ENCODE measurements at regions not wholly inside any gene's neighbourhood (a gene's known extent, or its start where the extent isn't known, plus 50 kb on each side); places are given as distances from the start of the nearest gene placed in this dataset.

DNA sequence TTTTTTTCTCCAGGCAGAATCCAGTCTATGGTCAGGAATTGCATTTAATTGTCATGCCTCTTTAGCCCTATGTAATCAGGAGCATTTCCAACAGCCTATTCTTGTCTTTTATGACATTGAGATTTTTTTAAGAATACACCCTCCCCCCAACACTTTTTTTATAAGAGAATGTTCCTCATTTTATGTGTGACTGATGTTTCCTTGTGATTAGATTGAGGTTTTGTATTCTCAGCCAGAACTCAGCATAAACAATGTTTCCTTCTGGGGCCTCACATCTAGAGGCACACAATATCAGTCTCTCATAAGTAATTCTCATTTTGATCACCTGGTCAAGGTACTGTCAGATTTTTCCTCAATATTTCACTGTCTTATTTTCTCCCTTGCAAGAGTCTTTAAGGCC is 193.4 kb upstream of the PDE1C start:
- CTCF ChIA-PET: no interaction called here
- H3K27ac Mint-ChIP-seq (ENCODE audit: unreplicated experiment): no peak overlapping the region
- H3K9me3 Mint-ChIP-seq (ENCODE audit: low read depth, unreplicated experiment): no peaks in the 10 kb centered on the region
- H3K27me3 Mint-ChIP-seq (ENCODE audit: unreplicated experiment): peaks cover 75% of the 10 kb centered on the region
- DNase-seq: no peak
- TF ChIP-seq, protein P1, sequence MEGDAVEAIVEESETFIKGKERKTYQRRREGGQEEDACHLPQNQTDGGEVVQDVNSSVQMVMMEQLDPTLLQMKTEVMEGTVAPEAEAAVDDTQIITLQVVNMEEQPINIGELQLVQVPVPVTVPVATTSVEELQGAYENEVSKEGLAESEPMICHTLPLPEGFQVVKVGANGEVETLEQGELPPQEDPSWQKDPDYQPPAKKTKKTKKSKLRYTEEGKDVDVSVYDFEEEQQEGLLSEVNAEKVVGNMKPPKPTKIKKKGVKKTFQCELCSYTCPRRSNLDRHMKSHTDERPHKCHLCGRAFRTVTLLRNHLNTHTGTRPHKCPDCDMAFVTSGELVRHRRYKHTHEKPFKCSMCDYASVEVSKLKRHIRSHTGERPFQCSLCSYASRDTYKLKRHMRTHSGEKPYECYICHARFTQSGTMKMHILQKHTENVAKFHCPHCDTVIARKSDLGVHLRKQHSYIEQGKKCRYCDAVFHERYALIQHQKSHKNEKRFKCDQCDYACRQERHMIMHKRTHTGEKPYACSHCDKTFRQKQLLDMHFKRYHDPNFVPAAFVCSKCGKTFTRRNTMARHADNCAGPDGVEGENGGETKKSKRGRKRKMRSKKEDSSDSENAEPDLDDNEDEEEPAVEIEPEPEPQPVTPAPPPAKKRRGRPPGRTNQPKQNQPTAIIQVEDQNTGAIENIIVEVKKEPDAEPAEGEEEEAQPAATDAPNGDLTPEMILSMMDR (IDR thresholded peaks at IDR 0.05; ENCODE audit: unreplicated experiment): no peak
- no peak overlapping the region for H3K4me3 Mint-ChIP-seq (ENCODE audit: low read depth, unreplicated experiment)
- H3K4me1 Mint-ChIP-seq (ENCODE audit: low read depth, unreplicated experiment): peaks cover 6% of the 10 kb centered on the region
- BruUV-seq (replicated peaks): no TSS peak
- intact Hi-C loops (cut with micrococcal nuclease; ENCODE audit: unreplicated experiment): no loop called here
- no peaks in the 10 kb centered on the region for H3K36me3 Mint-ChIP-seq (ENCODE audit: insufficient read depth, unreplicated experiment)

DNA sequence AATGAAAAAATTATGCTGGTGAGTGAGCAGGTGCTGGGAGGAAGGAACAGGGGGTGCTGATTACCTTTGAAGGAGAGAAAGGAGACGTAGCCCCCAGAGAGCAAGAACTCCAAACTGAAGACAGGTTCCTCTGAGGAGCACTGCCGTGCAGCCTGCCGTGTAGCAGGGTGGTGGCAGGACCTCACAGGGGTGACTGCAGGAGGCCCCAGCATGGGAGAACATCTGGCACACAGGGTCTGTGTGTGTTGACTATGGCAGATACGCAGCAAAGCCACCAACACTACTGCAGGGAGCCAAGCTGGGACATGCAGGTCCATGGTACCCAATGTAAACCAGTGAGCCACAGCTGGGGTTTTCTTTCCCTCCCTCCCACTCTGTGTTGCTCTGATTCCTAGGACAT is 192.1 kb upstream of the PDE1C start:
- CTCF ChIA-PET: interaction anchor here (0.7 kb wide), 4 partner anchors 21 to 1576 kb away, joined by 3 to 8 read pairs (median 7); no protein-coding TSS in a partner anchor
- Mint-ChIP-seq H3K27me3 (ENCODE audit: unreplicated experiment) (peaks cover 66% of the 10 kb centered on the region), H3K27ac (ENCODE audit: unreplicated experiment) (no peak overlapping the region), H3K4me3 (ENCODE audit: low read depth, unreplicated experiment) (no peak overlapping the region), H3K4me1 (ENCODE audit: low read depth, unreplicated experiment) (peaks cover 6% of the 10 kb centered on the region), H3K36me3 (ENCODE audit: insufficient read depth, unreplicated experiment) (no peaks in the 10 kb centered on the region), H3K9me3 (ENCODE audit: low read depth, unreplicated experiment) (no peaks in the 10 kb centered on the region)
- BruUV-seq (replicated peaks): no TSS peak
- DNase-seq: no peak
- TF ChIP-seq, protein P1 (IDR thresholded peaks at IDR 0.05; ENCODE audit: unreplicated experiment): no peak
- intact Hi-C loops (cut with micrococcal nuclease; ENCODE audit: unreplicated experiment): loop anchor here (1.0 kb wide), 1 partner anchor 518 kb away; no protein-coding TSS in a partner anchor

DNA sequence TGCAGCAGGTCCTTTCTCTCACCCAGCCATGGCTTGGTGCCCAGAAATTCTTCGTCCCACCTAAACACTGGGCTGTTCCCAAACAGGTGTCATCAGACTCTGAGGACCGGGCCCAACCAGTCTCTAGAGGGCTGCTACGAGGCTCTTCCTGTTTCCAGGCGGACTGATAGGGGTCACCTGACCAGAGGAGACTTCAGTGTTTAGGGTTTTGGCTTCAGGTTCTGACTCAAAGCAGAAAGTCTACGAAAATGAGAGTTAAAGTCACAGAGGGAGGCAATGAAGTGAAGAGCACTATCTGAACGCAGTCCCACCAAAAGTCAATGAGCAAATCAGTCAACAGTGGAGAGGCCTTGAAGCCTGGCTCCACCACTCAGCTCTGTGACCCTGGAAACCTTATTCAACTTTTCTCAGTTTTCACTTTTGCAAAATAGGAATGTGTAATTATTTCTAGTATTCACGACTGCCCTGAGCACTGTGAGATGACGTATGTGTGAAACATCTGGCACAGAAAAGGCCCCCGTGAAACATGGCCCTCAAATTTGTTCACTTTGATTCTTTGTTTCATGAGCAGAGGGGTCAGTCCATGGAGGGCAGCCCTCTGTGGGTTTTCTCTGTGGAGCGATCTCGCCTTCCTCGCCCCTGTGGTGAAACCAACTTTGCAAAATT is 189.9 kb upstream of the PDE1C start:
- intact Hi-C loops (cut with micrococcal nuclease; ENCODE audit: unreplicated experiment): no loop called here
- BruUV-seq (replicated peaks): no TSS peak
- Mint-ChIP-seq H3K27ac (ENCODE audit: unreplicated experiment) (no peak overlapping the region), H3K4me3 (ENCODE audit: low read depth, unreplicated experiment) (no peak overlapping the region), H3K9me3 (ENCODE audit: low read depth, unreplicated experiment) (no peaks in the 10 kb centered on the region), H3K36me3 (ENCODE audit: insufficient read depth, unreplicated experiment) (no peaks in the 10 kb centered on the region), H3K27me3 (ENCODE audit: unreplicated experiment) (peaks cover 43% of the 10 kb centered on the region), H3K4me1 (ENCODE audit: low read depth, unreplicated experiment) (peaks cover 6% of the 10 kb centered on the region)
- DNase-seq: no peak
- CTCF ChIA-PET: no interaction called here
- TF ChIP-seq, protein P1 (IDR thresholded peaks at IDR 0.05; ENCODE audit: unreplicated experiment): no peak

DNA sequence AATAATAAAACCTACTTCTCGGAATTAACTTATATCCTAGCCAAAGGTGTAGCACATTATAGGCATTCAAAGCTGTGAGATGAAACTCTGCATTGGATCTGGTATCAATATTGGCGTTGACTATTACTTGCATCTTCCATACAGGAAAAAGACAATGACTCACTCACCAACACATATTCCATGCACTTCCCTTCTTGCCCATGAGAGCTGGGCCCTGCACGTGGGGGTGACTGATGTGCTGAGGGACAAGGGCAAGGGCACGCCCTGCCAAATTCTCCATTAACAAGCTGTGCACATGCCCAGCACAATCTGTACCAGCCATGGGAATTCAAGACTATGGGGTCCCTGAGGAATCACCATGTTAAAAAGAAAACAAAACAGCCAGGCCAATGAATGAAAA is 188.1 kb upstream of the PDE1C start:
- no peaks in the 10 kb centered on the region for H3K9me3 Mint-ChIP-seq (ENCODE audit: low read depth, unreplicated experiment)
- CTCF ChIA-PET: no interaction called here
- no peak overlapping the region for H3K4me3 Mint-ChIP-seq (ENCODE audit: low read depth, unreplicated experiment)
- DNase-seq: no peak
- H3K27me3 Mint-ChIP-seq (ENCODE audit: unreplicated experiment): peaks cover 25% of the 10 kb centered on the region
- no peak overlapping the region for H3K27ac Mint-ChIP-seq (ENCODE audit: unreplicated experiment)
- no peaks in the 10 kb centered on the region for H3K36me3 Mint-ChIP-seq (ENCODE audit: insufficient read depth, unreplicated experiment)
- BruUV-seq (replicated peaks): no TSS peak
- peaks cover 6% of the 10 kb centered on the region for H3K4me1 Mint-ChIP-seq (ENCODE audit: low read depth, unreplicated experiment)
- TF ChIP-seq, protein P1 (IDR thresholded peaks at IDR 0.05; ENCODE audit: unreplicated experiment): no peak
- intact Hi-C loops (cut with micrococcal nuclease; ENCODE audit: unreplicated experiment): no loop called here
